NCI-H1436 (cell line): ENCODE measurements at regions not wholly inside any gene's neighbourhood (a gene's known extent, or its start where the extent isn't known, plus 50 kb on each side); places are given as distances from the start of the nearest gene placed in this dataset.

ENCODE experiments used
- DNase-seq: peaks from one replicate; lab custom pipeline; 2025; lab: John Stamatoyannopoulos, UW

GRCh38 chr3:64748244-64748904 lies 60.6 kb upstream of the ADAMTS9 start:
- no peak for DNase-seq

- DNase-seq = no peak
Observed at GRCh38 chr3:64747679-64748078, 59.9 kb upstream of the ADAMTS9 start.

- no peak for DNase-seq
Observed at GRCh38 chr3:64743887-64744243, 56.1 kb upstream of the ADAMTS9 start.

- no peak for DNase-seq
Observed at GRCh38 chr3:64743156-64743886, 55.5 kb upstream of the ADAMTS9 start.

- no peak for DNase-seq
Observed at GRCh38 chr3:64741341-64741740, 53.5 kb upstream of the ADAMTS9 start.

- no peak for DNase-seq
Observed at GRCh38 chr3:64739971-64740631, 52.3 kb upstream of the ADAMTS9 start.
